ENCODE measurements at regions not wholly inside any gene's neighbourhood (a gene's known extent, or its start where the extent isn't known, plus 50 kb on each side); places are given as distances from the start of the nearest gene placed in this dataset.

- TF ChIP-seq CTCF (conservative IDR thresholded peaks at IDR 0.05; ENCODE audit: low read depth, low read length) (no peak), NFE2L2 (IDR thresholded peaks at IDR 0.05; ENCODE audit: low read depth, low read length) (no peak), SMC3 (IDR thresholded peaks at IDR 0.05; ENCODE audit: low read depth, low read length) (no peak), FOS (IDR thresholded peaks at IDR 0.05; ENCODE audit: low read depth, low read length) (no peak), CEBPB (IDR thresholded peaks at IDR 0.05; ENCODE audit: low read depth, low read length) (no peak), POLR2A (IDR thresholded peaks at IDR 0.05; ENCODE audit: low read depth, low read length) (no peak), MXI1 (IDR thresholded peaks at IDR 0.05; ENCODE audit: borderline replicate concordance, low read depth, low read length) (no peak), CHD1 (IDR thresholded peaks at IDR 0.05; ENCODE audit: low read depth, low read length) (no peak), RFX5 (IDR thresholded peaks at IDR 0.05; ENCODE audit: low read depth, low read length) (no peak), MAFK (IDR thresholded peaks at IDR 0.05; ENCODE audit: low read depth, low read length) (no peak), RCOR1 (IDR thresholded peaks at IDR 0.05; ENCODE audit: insufficient replicate concordance, low read length) (no peak), RAD21 (IDR thresholded peaks at IDR 0.05; ENCODE audit: low read length) (no peak), BHLHE40 (IDR thresholded peaks at IDR 0.05; ENCODE audit: low read depth, low read length) (no peak), MAZ (IDR thresholded peaks at IDR 0.05; ENCODE audit: borderline replicate concordance, low read depth, low read length) (no peak)
- TF ChIP-seq, protein P1, sequence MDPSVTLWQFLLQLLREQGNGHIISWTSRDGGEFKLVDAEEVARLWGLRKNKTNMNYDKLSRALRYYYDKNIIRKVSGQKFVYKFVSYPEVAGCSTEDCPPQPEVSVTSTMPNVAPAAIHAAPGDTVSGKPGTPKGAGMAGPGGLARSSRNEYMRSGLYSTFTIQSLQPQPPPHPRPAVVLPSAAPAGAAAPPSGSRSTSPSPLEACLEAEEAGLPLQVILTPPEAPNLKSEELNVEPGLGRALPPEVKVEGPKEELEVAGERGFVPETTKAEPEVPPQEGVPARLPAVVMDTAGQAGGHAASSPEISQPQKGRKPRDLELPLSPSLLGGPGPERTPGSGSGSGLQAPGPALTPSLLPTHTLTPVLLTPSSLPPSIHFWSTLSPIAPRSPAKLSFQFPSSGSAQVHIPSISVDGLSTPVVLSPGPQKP (IDR thresholded peaks at IDR 0.05; ENCODE audit: borderline replicate concordance, low read depth, low read length), result no peak
- TF ChIP-seq, protein P2, sequence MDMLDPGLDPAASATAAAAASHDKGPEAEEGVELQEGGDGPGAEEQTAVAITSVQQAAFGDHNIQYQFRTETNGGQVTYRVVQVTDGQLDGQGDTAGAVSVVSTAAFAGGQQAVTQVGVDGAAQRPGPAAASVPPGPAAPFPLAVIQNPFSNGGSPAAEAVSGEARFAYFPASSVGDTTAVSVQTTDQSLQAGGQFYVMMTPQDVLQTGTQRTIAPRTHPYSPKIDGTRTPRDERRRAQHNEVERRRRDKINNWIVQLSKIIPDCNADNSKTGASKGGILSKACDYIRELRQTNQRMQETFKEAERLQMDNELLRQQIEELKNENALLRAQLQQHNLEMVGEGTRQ (IDR thresholded peaks at IDR 0.05; ENCODE audit: low read depth, low read length), result no peak
Measured at GRCh38 chr19:32061315-32061714, 284.1 kb upstream of the ZNF507 start.

More at GRCh38 chr19:32061315-32061714, 284.1 kb upstream of the ZNF507 start:
- ATAC-seq (ENCODE audit: low read depth), result no peak
- Histone ChIP-seq H2AK5ac (ENCODE audit: low read depth, low read length) (no peak overlapping the region), H3K27me3 (ENCODE audit: control insufficient read depth, insufficient read depth, low read length) (no peaks in the 10 kb centered on the region), H3K79me1 (ENCODE audit: low read depth in 1 of 2, low read length in 2 of 2) (no peaks in the 10 kb centered on the region), H3K4ac (ENCODE audit: low read depth, low read length) (no peak overlapping the region), H3K18ac (ENCODE audit: low read depth, low read length) (no peak overlapping the region), H4K20me1 (ENCODE audit: insufficient read depth, low read length) (no peaks in the 10 kb centered on the region), H2BK15ac (ENCODE audit: low read depth, low read length) (no peak overlapping the region), H2BK20ac (ENCODE audit: low read depth, low read length) (no peak overlapping the region), H3K4me3 (ENCODE audit: insufficient read depth, low read depth, low read length) (no peak overlapping the region), H2BK5ac (ENCODE audit: low read depth, low read length, poor library complexity, severe bottlenecking) (no peak overlapping the region), H2AFZ (replicated peaks; ENCODE audit: low read length, poor library complexity) (no peak overlapping the region), H3K9ac (ENCODE audit: low read depth, low read length) (no peak overlapping the region), H2BK120ac (ENCODE audit: low read depth, low read length) (no peak overlapping the region), H3K9me3 (ENCODE audit: control insufficient read depth, insufficient read depth, low read length) (peaks cover 2% of the 10 kb centered on the region; the same call in 1 of the 2 replicates), H3K4me2 (ENCODE audit: low read depth, low read length) (no peak overlapping the region), H3K56ac (ENCODE audit: extremely low read depth, insufficient read depth, low read length) (no peak overlapping the region), H3K14ac (replicated peaks; ENCODE audit: low read depth, low read length) (no peak overlapping the region), H3K23ac (ENCODE audit: low read depth, low read length) (no peak overlapping the region), H4K5ac (ENCODE audit: low read depth, low read length) (no peak overlapping the region), H2AK9ac (replicated peaks; ENCODE audit: low read depth, low read length, poor library complexity) (no peak overlapping the region), H3K4me1 (ENCODE audit: control insufficient read depth, insufficient read depth, low read length) (no peaks in the 10 kb centered on the region), H3K27ac (ENCODE audit: insufficient read depth, low read length) (no peak overlapping the region), H3K36me3 (ENCODE audit: control insufficient read depth, insufficient read depth, low read length) (no peaks in the 10 kb centered on the region), H3K9me1 (ENCODE audit: insufficient read depth, low read length) (no peaks in the 10 kb centered on the region), H4K91ac (ENCODE audit: insufficient read depth, low read depth, low read length) (no peak overlapping the region), H4K8ac (ENCODE audit: low read depth in 2 of 2, low read length in 2 of 2) (no peak overlapping the region)
- DNase-seq, result no peak
- in situ Hi-C loops (cut with MboI; ENCODE audit: low sequenced_read_pairs), result no loop called here
- no CpG with 5 or more reads among the region's 1 CpG for WGBS, 2 experiments (ENCODE audit: extremely low coverage in 2 of 2, insufficient read length in 1 of 2)
- ChIA-PET CTCF (interaction anchor here (0.5 kb wide), 1 partner anchor 55 kb away, joined by 3 read pairs; no protein-coding TSS in a partner anchor), POLR2A (ENCODE audit: unreplicated experiment) (no interaction called here)
- BruUV-seq (replicated peaks), result no TSS peak
- intact Hi-C loops (cut with micrococcal nuclease), result no loop called here
- dilution Hi-C loops (cut with HindIII; ENCODE audit: low sequenced_read_pairs, unreplicated experiment), result no loop called here

Measured in IMR-90 (cell line).